Mucosa of gallbladder (tissue), 1 donor: ENCODE measurements at regions not wholly inside any gene's neighbourhood (a gene's known extent, or its start where the extent isn't known, plus 50 kb on each side); places are given as distances from the start of the nearest gene placed in this dataset.

Experiments used
- DNase-seq: peaks from one replicate; pipeline ENCODE4 v3.0.0-alpha.2; 2020; ENCODE audit warnings: low spot score
- donor health status: DM: no; HTN: no; CAD: no.

- DNase-seq = no peak
These were observed 395.7 kb upstream of the NOVA1 start for GRCh38 chr14:26993556-26993955.

- no peak for DNase-seq
These were observed 397.5 kb upstream of the NOVA1 start for GRCh38 chr14:26995301-26995700.

GRCh38 chr14:26996246-26996645, 398.4 kb upstream of the NOVA1 start:
- DNase-seq = no peak

GRCh38 chr14:27002179-27002578, 404.3 kb upstream of the NOVA1 start:
- no peak for DNase-seq

- no peak for DNase-seq
These were observed 408.7 kb upstream of the NOVA1 start for GRCh38 chr14:27006570-27006969.

- DNase-seq = no peak
These were observed 410.4 kb upstream of the NOVA1 start for GRCh38 chr14:27008187-27008586.

GRCh38 chr14:27012641-27013040, 414.8 kb upstream of the NOVA1 start:
- DNase-seq = no peak

GRCh38 chr14:27013678-27014077, 415.8 kb upstream of the NOVA1 start:
- DNase-seq = no peak

- DNase-seq = no peak
These were observed 417.2 kb upstream of the NOVA1 start for GRCh38 chr14:27015065-27015464.

GRCh38 chr14:27025648-27026047, 427.8 kb upstream of the NOVA1 start:
- DNase-seq = no peak

GRCh38 chr14:27026097-27026496, 428.3 kb upstream of the NOVA1 start:
- no peak for DNase-seq

- DNase-seq = no peak
These were observed 442.7 kb upstream of the NOVA1 start for GRCh38 chr14:27040552-27040951.

GRCh38 chr14:27049701-27050100, 451.9 kb upstream of the NOVA1 start:
- DNase-seq = no peak

- DNase-seq = no peak
These were observed 452.4 kb upstream of the NOVA1 start for GRCh38 chr14:27050208-27050607.

- DNase-seq = no peak
These were observed 458.8 kb upstream of the NOVA1 start for GRCh38 chr14:27056586-27056985.

- DNase-seq = no peak
These were observed 463.5 kb upstream of the NOVA1 start for GRCh38 chr14:27061299-27061698.

GRCh38 chr14:27063959-27064358, 466.1 kb upstream of the NOVA1 start:
- DNase-seq = no peak

GRCh38 chr14:27065886-27066285, 468.1 kb upstream of the NOVA1 start:
- DNase-seq = no peak

- no peak for DNase-seq
These were observed 470.1 kb upstream of the NOVA1 start for GRCh38 chr14:27067961-27068360.

GRCh38 chr14:27072589-27072988, 474.8 kb upstream of the NOVA1 start:
- no peak for DNase-seq

GRCh38 chr14:27075503-27075902, 477.7 kb upstream of the NOVA1 start:
- no peak for DNase-seq

- no peak for DNase-seq
These were observed 479.4 kb upstream of the NOVA1 start for GRCh38 chr14:27077214-27077613.

- DNase-seq = no peak
These were observed 479.9 kb upstream of the NOVA1 start for GRCh38 chr14:27077710-27078109.

- DNase-seq = no peak
These were observed 480.4 kb upstream of the NOVA1 start for GRCh38 chr14:27078191-27078590.

- no peak for DNase-seq
These were observed 481.9 kb upstream of the NOVA1 start for GRCh38 chr14:27079716-27080115.
